GM13976 (cell line): ENCODE measurements at regions not wholly inside any gene's neighbourhood (a gene's known extent, or its start where the extent isn't known, plus 50 kb on each side); places are given as distances from the start of the nearest gene placed in this dataset.

Experiments
- DNase-seq: peaks from one replicate; pipeline ENCODE4 v3.0.0; 2012; ENCODE audit warnings: low spot score
- CTCF ChIP-seq: IDR thresholded peaks from 2 replicates; pipeline ENCODE4 v1.5.1; 2012; ENCODE audit warnings: borderline replicate concordance, mild to moderate bottlenecking; ENCODE audit not compliant: insufficient read depth; ENCODE audit errors: extremely low read depth, missing control alignments, control extremely low read depth
- in situ Hi-C: fragments of 300-500 bp; cut with MboI; formaldehyde crosslinking; loops from one replicate; pipeline ENCODE4 v1.12.0; 2022; ENCODE audit warnings: low sequenced_read_pairs, mixed read lengths, inconsistent platforms; ENCODE audit not compliant: unreplicated experiment

GRCh38 chr3:158882445-158882844 is 80.6 kb downstream of the MFSD1 start:
- in situ Hi-C loops: no loop called here
- TF ChIP-seq CTCF: no peak
- DNase-seq: no peak

GRCh38 chr3:158896729-158897128 is 94.9 kb downstream of the MFSD1 start:
- no peak for TF ChIP-seq CTCF
- DNase-seq: no peak
- in situ Hi-C loops: no loop called here

GRCh38 chr3:158906749-158907148 is 104.9 kb downstream of the MFSD1 start:
- no peak for DNase-seq
- no peak for TF ChIP-seq CTCF
- in situ Hi-C loops: no loop called here

GRCh38 chr3:158908187-158908734 is 106.4 kb downstream of the MFSD1 start:
- no peak for DNase-seq
- no peak for TF ChIP-seq CTCF
- in situ Hi-C loops: no loop called here

- in situ Hi-C loops: loop anchor here (10.0 kb wide), 1 partner anchor 345 kb away; no protein-coding TSS in a partner anchor
- DNase-seq: no peak
- TF ChIP-seq CTCF: no peak
These were observed 108.0 kb downstream of the MFSD1 start for GRCh38 chr3:158909870-158910269.

- in situ Hi-C loops: loop anchor here (10.0 kb wide), 1 partner anchor 343 kb away; no protein-coding TSS in a partner anchor
- DNase-seq: no peak
- TF ChIP-seq CTCF: no peak
These were observed 109.7 kb downstream of the MFSD1 start for GRCh38 chr3:158911586-158911985.
